ENCODE measurements at regions not wholly inside any gene's neighbourhood (a gene's known extent, or its start where the extent isn't known, plus 50 kb on each side); places are given as distances from the start of the nearest gene placed in this dataset.

DNA sequence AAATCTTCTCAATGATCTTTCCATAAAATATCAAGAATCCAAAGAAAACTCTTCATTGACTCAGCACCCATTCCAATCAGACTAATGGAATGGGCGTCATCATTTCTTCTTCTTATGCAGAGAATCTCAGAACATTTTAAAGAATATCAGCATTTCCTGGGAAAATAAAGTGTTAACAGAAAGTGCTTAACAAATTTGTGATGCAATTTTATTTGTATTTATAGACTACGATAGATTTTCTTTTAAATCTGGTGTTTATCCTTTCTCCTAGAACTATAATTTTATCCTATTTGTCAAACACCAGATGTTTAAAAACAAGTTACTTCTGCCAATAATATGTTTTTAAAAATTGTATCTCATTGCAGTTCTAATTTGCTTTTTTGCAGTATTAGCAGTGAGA, 330.7 kb downstream of the COL12A1 start:
- DNase-seq = no peak

DNA sequence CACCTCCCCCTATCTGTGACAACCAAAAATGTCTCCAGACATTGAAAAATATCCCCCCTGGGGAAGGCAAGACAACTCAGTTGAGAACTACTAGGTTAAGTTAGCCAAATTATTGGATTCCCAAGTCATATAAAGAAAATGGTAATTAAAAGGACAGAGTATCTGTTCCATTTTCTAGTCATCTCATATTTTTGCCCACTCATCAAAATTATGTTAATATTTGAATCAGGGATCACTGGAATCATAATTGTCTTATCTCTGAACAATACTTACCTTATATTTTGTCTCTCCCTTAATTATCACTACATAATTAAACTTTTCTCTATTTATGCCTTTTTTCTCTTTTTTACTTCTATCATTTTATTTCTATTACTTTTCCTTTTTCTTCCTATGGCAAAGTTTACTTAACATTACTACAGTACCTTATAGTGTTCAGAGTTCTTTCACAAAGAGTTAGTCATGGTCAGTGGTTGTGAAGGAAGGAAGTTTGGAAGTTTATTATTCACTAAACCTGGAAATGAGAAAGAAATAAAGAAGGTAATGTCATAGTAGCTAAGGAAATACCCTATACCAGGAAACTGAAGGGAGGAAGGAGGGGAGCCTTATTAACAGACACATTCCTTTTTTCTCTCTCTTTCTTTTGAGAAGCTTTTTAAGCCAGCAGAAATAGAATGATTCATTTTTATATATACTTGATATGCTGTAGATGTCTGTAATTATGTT, 332.9 kb downstream of the COL12A1 start:
- DNase-seq = no peak

DNA sequence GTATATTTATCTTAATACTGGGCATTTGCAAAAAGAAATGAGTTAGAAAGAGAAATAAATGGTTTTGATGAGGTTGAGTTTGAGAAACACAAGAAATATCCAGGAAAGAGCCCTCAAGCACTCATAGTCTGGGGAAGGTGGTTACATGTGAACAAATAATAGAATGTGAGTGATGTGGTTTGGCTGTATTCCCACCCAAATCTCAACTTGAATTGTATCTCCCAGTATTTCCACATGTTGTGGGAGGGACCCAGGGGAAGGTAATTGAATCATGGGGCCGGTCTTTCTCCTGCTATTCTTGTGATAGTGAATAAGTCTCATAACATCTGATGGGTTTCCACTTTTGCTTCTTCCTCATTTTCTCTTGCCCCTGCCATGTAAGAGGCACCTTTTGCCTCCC, 334.1 kb downstream of the COL12A1 start:
- DNase-seq = no peak

DNA sequence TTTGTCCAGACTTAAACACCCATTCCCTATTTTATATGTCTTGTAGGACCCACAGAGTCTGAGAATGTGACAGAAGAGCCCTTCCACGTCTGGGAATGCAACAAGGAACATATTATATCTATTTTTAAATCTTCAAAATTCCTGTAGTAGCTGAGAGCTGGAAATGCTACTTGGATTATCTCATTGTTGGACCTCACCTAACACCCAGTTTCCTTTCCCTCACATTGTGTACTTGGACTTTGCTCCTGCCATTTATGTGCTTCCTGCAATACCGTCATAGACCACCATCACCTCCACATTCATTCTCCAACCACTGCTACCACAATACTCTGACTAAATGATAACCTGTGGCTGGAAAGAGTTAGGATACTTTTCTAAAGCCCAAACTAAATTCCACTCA, 335.4 kb downstream of the COL12A1 start:
- DNase-seq = no peak

DNA sequence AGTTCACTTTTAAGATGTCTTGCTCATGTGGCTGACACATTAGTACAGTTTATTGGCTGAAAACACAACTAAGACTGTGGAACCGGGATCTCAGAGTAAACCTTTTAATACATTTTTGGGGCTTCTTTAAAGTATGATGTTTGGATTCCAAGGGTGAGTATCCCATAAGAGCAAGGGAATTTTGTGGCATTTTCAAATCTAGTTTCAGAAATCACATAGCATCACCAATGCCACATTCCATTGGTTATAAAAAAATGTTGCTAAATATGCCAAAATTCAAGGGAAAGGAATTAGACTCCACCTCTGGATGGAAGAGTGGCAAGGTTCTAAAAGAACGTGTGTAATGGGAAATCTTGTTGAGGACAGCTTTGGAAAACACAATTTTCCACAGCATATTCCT, 338.6 kb downstream of the COL12A1 start:
- no peak for DNase-seq

DNA sequence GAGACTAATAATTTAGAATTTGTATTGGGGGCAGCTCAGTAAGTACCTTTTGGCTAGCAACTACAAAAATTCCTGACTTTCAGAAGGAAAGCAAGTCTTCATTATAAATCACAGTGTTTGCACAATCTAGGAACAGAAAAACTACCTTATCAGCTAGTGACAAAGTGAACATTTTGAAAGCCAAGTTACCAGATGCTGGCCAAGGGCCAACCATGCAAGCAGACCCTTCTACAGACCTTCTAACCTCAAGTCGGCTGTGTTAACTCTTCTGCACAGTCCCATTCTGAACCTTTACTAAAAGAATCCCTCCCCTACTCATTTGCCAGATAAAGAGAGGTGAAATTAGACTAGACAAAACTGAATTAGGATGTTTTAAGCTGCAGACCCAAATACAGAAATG, 341.9 kb downstream of the COL12A1 start:
- DNase-seq = no peak

DNA sequence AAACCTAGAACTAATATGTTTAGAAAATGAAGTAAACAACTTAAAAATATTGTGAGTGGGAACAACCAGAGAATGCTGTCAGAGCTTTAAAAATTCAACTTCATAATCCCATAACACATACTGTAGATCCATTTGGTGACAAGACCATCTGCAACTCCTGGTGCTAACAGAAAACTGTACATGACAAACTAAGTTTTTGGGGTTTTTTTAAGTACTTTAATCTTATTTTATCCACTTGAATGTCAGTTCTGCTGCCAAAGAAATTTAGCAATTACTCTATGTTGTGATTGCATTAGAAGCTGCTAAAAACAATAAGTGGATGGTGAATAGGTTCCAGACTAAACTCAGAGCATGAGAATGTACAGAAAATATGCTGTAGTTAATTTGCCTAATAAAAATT, 345.4 kb downstream of the COL12A1 start:
- no peak for DNase-seq

DNA sequence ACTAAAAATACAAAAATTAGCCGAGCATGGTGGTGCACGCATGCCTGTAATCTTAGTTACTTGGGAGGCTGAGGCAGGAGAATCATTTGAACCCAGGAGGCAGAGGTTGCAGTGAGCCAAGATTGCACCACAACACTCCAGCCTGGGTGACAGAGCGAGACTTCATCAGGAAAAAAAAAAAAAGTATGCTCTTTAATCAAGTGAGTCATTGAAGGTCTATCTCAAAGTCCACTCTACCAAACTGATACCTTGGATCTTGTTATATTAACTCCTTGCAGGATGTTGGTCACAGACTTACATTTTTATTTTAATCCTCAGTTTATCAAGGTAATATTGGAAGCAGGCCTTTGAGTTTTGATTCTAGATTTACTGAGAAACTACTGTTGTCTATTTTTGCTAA, 348.7 kb downstream of the COL12A1 start:
- DNase-seq = no peak

DNA sequence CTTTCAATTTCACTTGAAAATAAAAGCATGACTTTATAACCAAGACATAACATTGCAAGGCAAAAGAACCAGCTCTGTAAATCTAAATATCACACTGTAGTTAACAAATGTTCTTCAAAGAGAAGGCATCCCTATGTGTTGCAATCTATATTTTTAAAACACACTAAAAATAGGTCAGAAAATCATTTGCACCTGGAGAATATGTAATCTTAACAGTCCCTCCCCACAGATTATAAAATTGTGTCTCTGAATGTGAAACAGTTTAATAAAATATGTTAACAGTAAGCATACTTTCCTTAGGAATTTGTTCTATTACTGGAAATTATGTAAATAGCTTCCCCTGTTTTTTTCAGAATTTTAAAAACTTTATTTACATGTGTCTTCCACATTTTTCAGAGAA, 351.9 kb downstream of the COL12A1 start:
- no peak for DNase-seq

DNA sequence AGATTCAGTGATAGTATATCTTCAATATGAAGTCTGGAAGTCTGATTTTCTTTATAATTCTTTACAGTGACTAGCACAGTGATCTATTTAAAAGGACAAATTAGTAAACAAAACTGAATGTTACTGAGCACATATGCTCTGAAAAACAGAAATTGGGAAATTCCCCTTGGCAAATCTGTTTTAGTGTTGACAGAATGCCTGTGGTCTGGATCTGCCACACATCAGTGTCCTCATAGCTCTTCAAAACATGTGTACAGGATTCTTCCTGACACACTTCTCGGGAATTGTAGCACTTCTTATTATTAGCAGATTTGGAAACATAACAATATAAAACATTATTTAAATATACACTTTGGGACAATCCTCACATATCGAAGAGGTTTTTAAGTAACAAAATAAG, 354.3 kb downstream of the COL12A1 start:
- DNase-seq = no peak

DNA sequence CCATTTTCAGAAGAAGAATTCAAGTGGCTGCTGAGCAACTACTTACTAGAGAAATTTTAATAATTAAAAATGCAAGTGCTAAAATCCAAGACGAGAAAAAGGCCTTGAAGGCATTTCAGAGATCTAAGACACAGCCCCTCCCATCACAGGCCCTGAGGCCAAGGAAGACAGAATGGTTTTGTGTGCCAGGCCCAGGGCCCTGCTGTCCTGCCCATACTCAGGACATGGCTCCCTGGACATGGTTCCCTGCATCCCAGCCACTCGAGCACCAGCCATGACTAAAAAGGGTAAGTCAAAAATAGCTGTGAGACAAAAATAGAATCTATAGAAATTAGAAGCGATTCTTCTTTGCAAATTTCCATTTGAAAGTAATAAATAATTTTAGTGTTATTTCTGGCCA, 364.9 kb downstream of the COL12A1 start:
- no peak for DNase-seq

DNA sequence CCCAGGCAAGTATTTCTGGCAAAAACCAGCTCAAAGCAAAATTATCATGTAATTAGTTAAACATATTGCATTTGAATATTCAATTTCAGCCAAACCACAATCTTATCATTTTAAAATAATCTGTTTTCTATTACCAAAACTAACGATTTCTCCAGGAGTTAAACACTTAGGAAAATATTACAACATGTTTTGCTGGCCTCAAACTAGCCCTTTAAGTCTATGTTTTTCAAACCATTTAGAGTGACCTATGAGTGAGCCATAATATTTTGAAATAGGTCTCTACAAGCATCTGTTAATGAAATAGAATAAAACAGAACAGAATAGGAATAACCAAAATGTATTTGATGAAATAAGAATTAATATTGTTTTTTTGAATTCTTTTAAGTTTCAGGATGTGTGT, 370.9 kb downstream of the COL12A1 start:
- DNase-seq = no peak

DNA sequence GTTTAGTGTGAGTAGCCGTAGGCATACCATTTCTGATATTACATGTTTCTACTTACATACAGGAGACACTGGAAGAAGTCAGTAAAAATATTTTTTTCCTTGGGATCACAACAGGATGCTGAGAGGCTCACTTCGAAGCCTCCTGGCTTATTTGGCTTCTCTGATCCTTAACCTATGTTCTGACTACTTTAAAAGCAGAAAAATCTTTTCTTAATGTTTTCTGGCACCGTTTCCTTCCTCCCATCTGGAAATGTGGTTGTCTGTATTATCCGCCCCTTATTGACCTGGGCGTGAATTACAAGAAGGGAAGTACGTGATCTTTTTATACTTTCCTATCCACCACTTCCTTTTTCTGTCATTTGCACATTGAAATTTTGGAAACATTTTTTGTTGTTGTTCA, 379.6 kb downstream of the COL12A1 start:
- DNase-seq = no peak

DNA sequence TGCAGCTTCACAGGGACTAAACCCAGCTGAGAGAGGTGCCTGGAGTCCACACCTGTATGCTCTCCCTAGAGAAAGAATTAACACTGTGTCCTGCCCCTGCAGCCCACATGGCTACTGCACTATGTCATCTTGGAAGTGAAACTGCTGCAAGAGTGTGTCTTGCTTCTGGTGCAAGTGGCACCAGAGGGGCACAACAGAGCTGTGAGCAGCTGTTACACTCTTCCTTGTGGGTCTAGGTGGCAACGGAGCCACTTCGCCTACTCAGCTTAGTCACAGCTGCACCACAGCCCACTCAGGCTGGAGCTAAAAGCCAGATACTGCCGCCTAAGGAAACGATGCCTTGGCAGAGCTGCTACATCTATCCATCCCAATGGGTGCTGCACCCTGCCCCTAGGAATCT, 391.4 kb downstream of the COL12A1 start:
- no peak for DNase-seq

DNA sequence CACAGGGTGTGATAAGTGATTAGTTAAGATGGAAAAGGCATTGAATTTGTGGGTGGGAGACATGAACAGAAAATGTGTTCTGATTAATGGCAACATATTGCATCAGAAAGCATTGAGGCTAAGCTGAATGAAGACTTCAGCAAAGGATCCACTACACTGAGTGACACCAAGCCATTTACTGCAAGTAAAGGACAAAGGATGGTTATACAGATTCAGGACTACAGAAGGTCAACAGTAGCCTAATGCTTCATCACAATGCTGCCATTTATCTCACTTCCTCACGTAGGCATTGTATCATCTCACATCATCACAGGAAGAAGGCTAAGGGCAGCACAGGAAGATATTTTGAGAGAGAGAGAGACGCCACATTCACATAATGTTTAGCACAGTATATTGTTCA, 398.2 kb downstream of the COL12A1 start:
- no peak for DNase-seq

DNA sequence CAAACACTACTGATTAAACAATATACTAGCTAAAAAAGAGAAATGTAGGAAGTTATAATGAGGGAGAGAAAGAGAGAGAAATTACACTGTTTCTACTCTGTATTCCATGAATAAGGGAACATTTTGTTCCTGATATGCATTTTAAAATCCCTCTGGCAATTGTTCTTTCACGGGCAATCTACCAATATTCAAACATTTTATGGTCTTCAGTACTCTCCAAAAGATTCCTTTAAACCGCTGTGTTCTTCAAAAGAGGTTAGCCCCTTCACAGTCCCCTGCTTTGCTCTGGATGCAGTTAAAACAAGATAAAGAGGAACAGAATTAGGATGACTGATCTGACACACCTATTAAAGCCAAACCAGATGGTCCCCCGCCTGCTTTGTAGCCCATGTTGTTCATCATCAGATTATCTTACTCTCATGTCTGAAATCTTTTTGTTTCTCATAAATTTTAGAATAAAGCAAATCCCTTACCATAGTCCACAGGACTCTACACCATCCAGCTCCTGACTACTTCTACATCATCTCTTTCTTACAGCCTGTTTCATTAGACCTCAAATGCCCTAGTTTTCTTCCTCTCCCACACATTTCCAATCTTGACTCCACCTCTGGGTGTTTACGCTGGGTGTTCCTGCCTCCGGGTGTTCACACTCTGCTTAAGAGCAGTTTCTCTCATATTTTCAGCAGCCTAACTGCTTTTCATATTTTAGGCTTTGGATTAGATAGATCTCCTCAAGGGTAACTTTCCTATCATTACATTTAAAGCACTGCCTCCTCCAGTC, 399.7 kb downstream of the COL12A1 start:
- DNase-seq = no peak

DNA sequence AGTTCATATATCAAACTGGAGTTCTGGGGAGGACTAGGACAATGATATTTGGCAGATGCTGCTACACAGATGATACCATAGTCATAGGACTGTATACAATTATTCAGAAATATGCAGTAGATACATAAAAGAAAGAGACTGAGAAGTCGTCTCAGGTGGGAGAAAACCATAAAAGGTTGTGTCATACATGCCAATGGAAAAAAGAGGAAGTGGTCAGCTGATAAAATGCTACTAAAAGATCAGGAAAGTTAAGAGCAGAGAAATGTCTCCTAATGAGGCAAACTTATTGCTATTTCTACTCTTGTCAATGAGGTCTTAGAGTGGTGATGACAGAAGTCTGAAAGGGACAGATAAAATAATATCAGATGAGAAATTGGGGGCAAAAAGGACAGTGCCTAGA, 407.6 kb downstream of the COL12A1 start:
- DNase-seq = no peak

DNA sequence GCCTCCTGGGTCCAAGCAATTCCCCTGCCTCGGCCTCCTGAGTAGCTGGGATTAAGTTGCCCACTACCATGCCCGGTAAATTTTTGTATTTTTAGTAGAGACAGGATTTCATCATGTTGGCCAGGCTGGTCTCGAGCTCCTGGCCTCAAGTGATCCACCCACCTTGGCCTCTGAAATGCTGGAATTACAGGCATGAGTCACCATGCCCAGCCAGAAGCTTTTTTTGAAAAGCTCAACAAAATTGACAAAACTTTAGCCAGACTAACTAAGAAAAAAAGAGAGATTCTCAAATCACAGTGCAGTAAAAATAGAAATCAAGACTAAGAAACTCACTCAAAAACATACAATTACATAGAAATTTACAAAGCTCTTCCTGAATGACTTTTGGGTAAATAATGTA, 420.6 kb downstream of the COL12A1 start:
- DNase-seq = no peak

DNA sequence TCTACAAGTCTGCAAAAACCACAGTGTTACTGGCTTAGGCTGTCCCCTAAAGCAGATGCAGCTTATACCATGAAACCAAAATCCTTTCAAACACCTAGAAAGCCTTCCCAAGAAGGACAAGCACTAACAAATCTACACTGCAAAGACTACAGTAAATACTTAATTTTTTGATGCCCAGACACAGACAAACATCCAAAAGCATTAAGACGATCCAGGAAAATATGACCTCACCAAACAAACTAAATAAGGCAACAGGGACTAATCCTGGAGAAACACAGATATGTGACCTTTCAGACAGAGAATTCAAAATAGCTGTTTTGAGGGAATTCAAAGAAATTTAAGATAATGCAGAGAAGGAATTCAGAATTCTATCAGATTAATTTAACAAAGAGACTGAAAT, 423.5 kb downstream of the COL12A1 start:
- no peak for DNase-seq

DNA sequence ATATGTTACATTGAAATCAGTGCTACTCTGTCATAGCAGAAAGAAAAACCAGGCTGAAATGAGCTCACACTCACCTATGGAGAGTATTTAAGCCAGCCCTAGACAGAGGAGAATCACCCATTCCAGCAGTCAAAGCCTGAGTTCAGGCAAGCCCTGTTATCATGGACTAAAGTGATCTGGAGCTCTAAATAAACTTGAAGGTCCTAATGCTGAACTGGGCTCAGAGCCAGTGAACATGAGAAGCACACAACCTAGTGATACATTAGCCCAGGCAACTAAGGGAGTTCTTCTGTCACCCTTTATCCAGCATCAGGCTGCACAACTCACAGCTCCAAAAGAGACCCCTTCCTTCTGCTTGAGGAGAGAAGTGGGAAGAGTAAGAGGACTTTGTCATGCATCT, 425.0 kb downstream of the COL12A1 start:
- DNase-seq = no peak

DNA sequence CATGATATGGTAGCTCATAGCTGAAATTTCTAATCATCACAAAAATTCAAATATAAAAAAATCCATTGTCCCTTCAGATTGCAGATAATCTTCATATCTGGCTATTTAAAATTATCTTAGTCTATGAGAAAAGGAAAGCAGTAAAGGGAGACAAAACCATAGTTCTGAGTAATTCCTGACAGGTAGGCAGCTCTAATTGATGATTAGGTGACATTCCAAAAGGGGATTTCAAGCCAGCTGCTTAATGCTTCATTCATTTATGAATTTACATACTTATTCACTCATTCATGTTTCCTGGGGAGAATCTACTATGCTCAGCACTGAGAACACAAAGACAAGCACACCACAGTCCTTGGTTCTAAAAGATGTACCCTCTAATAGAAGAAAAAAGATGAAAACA, 437.1 kb downstream of the COL12A1 start:
- no peak for DNase-seq

DNA sequence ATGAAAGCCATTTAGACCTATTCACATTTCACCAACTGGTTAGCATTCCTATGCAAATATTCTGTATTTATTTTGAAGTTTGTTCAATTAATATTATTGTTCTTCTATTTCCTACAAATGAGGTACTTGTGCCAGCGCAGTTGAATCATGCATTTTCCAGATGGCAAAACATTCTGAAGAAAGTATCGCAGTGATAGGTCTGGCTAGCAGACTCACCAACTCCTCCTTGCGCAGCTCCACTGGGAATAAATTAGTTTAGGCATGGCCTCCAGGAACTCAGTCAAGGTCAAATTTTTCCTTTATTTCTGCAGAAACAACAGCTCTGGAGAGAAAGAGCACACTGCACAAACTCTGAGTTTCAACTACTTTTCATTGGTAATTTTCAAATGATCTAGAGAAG, 437.7 kb downstream of the COL12A1 start:
- DNase-seq = no peak

DNA sequence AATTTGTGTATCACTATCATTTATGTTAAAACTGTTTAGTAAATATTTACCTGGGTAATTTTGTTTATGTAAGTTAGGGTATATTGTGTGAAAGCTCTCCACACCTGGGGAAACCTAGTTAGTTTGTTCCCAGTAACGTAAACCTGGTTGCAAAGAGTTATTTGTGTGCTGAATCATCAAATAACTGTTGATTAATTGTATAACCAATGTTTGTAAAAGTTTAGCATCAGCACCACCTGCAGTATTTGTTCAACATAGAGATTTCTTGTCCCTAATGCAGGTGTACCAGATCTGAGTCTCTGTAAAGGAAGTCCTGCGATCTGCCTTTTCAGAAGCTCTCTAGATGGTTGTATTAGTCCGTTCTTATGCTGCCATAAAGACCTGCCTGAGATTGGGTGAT, 440.4 kb downstream of the COL12A1 start:
- no peak for DNase-seq

DNA sequence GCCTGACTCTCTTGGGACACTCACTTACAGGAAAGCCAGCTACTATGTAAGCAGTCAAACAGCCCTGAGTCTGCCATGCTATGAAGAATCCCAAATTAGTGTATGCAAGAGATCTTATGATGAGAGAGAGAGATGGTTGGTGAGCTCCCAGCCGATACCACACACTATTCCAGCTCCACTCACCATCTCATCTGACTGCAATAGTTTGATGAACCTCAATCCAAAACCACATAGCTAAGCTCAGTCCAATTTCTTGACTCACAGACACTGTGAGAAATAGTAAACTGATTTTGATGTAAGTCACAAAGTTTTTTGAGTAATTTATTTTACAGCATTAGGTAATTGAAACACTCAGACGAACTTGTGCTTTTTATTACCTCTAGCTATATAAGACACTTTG, 441.4 kb downstream of the COL12A1 start:
- DNase-seq = no peak

DNA sequence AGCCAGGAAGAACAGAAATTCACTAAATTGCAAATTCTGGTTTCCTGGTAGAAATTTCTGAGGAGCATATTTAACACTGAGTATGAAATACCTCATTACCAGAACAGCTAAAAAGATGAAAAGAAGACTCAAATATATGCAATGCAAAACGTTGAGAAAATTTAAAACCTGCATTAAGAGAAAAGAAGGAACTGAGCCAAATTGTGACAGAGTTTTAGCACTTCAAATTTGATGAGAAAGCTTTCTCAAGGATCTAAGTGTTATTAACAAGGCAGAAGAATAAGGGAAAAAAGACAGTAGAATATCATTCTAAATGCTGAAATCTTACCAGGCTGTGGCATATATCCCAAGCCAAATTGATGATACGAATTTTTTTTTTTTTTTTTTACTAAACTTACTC, 443.0 kb downstream of the COL12A1 start:
- no peak for DNase-seq

Data from NCI-H1694 (cell line).